Fibroblast of villous mesenchyme (primary cell): ENCODE measurements at regions not wholly inside any gene's neighbourhood (a gene's known extent, or its start where the extent isn't known, plus 50 kb on each side); places are given as distances from the start of the nearest gene placed in this dataset.

ENCODE experiments used
- DNase-seq: peaks from one replicate; pipeline ENCODE4 v3.0.0-alpha.2; 2010; ENCODE audit warnings: low read depth
- H3K4me3 ChIP-seq: 2 replicates; pipeline ENCODE4 v1.5.1; 2011; ENCODE audit warnings: low read depth, mild to moderate bottlenecking, low read length
- CTCF ChIP-seq: IDR thresholded peaks from 2 replicates; pipeline ENCODE4 v1.5.1; 2012; ENCODE audit warnings: low read depth, mild to moderate bottlenecking, low read length; ENCODE audit not compliant: insufficient read depth

- TF ChIP-seq CTCF, result no peak
- DNase-seq, result no peak
- H3K4me3 ChIP-seq, result no peak overlapping the region
Observed at GRCh38 chr16:26374279-26374925, 682.6 kb downstream of the HS3ST4 start.

- TF ChIP-seq CTCF, result no peak
- no peak for DNase-seq
- no peak overlapping the region for H3K4me3 ChIP-seq
Observed at GRCh38 chr16:26382586-26382985, 684.1 kb upstream of the C16orf82 start.

GRCh38 chr16:26386096-26386495, 680.6 kb upstream of the C16orf82 start:
- TF ChIP-seq CTCF, result no peak
- no peak for DNase-seq
- H3K4me3 ChIP-seq, result no peak overlapping the region

- TF ChIP-seq CTCF, result no peak
- no peak for DNase-seq
- H3K4me3 ChIP-seq, result no peak overlapping the region
Observed at GRCh38 chr16:26391833-26392232, 674.9 kb upstream of the C16orf82 start.

- TF ChIP-seq CTCF, result no peak
- H3K4me3 ChIP-seq, result no peak overlapping the region
- DNase-seq, result no peak
Observed at GRCh38 chr16:26394409-26394808, 672.3 kb upstream of the C16orf82 start.

- no peak overlapping the region for H3K4me3 ChIP-seq
- TF ChIP-seq CTCF, result no peak
- no peak for DNase-seq
Observed at GRCh38 chr16:26395700-26396099, 671.0 kb upstream of the C16orf82 start.
